ENCODE measurements at regions not wholly inside any gene's neighbourhood (a gene's known extent, or its start where the extent isn't known, plus 50 kb on each side); places are given as distances from the start of the nearest gene placed in this dataset.
"Not testable (repeated sequence)": the region's sequence is repeated elsewhere in the genome, so short reads cannot be mapped to it uniquely, and the experiment has no call there.

- H3K9me3 ChIP-seq (ENCODE audit: control insufficient read depth, insufficient read depth, low read length); H3K9ac ChIP-seq (ENCODE audit: low read depth, low read length); H3K4me3 ChIP-seq (ENCODE audit: low read depth, low read length); H3K27ac ChIP-seq (ENCODE audit: low read depth, low read length); H3K27me3 ChIP-seq (ENCODE audit: control insufficient read depth, insufficient read depth, low read length); H3K36me3 ChIP-seq (ENCODE audit: control insufficient read depth, insufficient read depth, low read length): not testable (repeated sequence)
- H3K4me1 ChIP-seq (ENCODE audit: control insufficient read depth, insufficient read depth, low read length), result peaks cover 18% of the 10 kb centered on the region
Observed at GRCh38 chr2:129807642-129808338, 171.7 kb upstream of the RAB6C start.

- H3K9ac ChIP-seq (ENCODE audit: low read depth, low read length), result no peak overlapping the region
- H3K27ac ChIP-seq (ENCODE audit: low read depth, low read length), result no peak overlapping the region
- peaks cover 14% of the 10 kb centered on the region for H3K4me1 ChIP-seq (ENCODE audit: control insufficient read depth, insufficient read depth, low read length)
- no peaks in the 10 kb centered on the region for H3K36me3 ChIP-seq (ENCODE audit: control insufficient read depth, insufficient read depth, low read length)
- H3K9me3 ChIP-seq (ENCODE audit: control insufficient read depth, insufficient read depth, low read length), result peaks cover 3% of the 10 kb centered on the region; the same call in 1 of the 2 replicates
- no peak overlapping the region for H3K4me3 ChIP-seq (ENCODE audit: low read depth, low read length)
- H3K27me3 ChIP-seq (ENCODE audit: control insufficient read depth, insufficient read depth, low read length), result no peaks in the 10 kb centered on the region
Observed at GRCh38 chr2:129810521-129810920, 168.9 kb upstream of the RAB6C start.

GRCh38 chr2:129812071-129812470 lies 167.4 kb upstream of the RAB6C start:
- H3K36me3 ChIP-seq (ENCODE audit: control insufficient read depth, insufficient read depth, low read length), result no peaks in the 10 kb centered on the region
- H3K4me1 ChIP-seq (ENCODE audit: control insufficient read depth, insufficient read depth, low read length), result peaks cover 2% of the 10 kb centered on the region
- peaks cover 10% of the 10 kb centered on the region for H3K9me3 ChIP-seq (ENCODE audit: control insufficient read depth, insufficient read depth, low read length)
- H3K27me3 ChIP-seq (ENCODE audit: control insufficient read depth, insufficient read depth, low read length), result no peaks in the 10 kb centered on the region
- no peak overlapping the region for H3K27ac ChIP-seq (ENCODE audit: low read depth, low read length)
- H3K9ac ChIP-seq (ENCODE audit: low read depth, low read length), result no peak overlapping the region
- no peak overlapping the region for H3K4me3 ChIP-seq (ENCODE audit: low read depth, low read length)

GRCh38 chr2:129812654-129813053 lies 166.8 kb upstream of the RAB6C start:
- Histone ChIP-seq H3K36me3 (ENCODE audit: control insufficient read depth, insufficient read depth, low read length) (no peaks in the 10 kb centered on the region), H3K27ac (ENCODE audit: low read depth, low read length) (no peak overlapping the region), H3K4me3 (ENCODE audit: low read depth, low read length) (no peak overlapping the region), H3K9me3 (ENCODE audit: control insufficient read depth, insufficient read depth, low read length) (peaks cover 10% of the 10 kb centered on the region), H3K9ac (ENCODE audit: low read depth, low read length) (no peak overlapping the region), H3K4me1 (ENCODE audit: control insufficient read depth, insufficient read depth, low read length) (no peaks in the 10 kb centered on the region), H3K27me3 (ENCODE audit: control insufficient read depth, insufficient read depth, low read length) (no peaks in the 10 kb centered on the region)

- H3K9me3 ChIP-seq (ENCODE audit: control insufficient read depth, insufficient read depth, low read length), result peaks cover 10% of the 10 kb centered on the region
- no peak overlapping the region for H3K4me3 ChIP-seq (ENCODE audit: low read depth, low read length)
- no peak overlapping the region for H3K27ac ChIP-seq (ENCODE audit: low read depth, low read length)
- no peak overlapping the region for H3K9ac ChIP-seq (ENCODE audit: low read depth, low read length)
- H3K27me3 ChIP-seq (ENCODE audit: control insufficient read depth, insufficient read depth, low read length), result no peaks in the 10 kb centered on the region
- no peaks in the 10 kb centered on the region for H3K36me3 ChIP-seq (ENCODE audit: control insufficient read depth, insufficient read depth, low read length)
- no peaks in the 10 kb centered on the region for H3K4me1 ChIP-seq (ENCODE audit: control insufficient read depth, insufficient read depth, low read length)
Observed at GRCh38 chr2:129813404-129813803, 166.1 kb upstream of the RAB6C start.

GRCh38 chr2:129816813-129817574 lies 162.5 kb upstream of the RAB6C start:
- Histone ChIP-seq H3K27ac (ENCODE audit: low read depth, low read length) (no peak overlapping the region), H3K4me1 (ENCODE audit: control insufficient read depth, insufficient read depth, low read length) (no peaks in the 10 kb centered on the region), H3K9me3 (ENCODE audit: control insufficient read depth, insufficient read depth, low read length) (peaks cover 10% of the 10 kb centered on the region), H3K4me3 (ENCODE audit: low read depth, low read length) (no peak overlapping the region), H3K36me3 (ENCODE audit: control insufficient read depth, insufficient read depth, low read length) (no peaks in the 10 kb centered on the region), H3K27me3 (ENCODE audit: control insufficient read depth, insufficient read depth, low read length) (no peaks in the 10 kb centered on the region), H3K9ac (ENCODE audit: low read depth, low read length) (no peak overlapping the region)

- no peak overlapping the region for H3K9ac ChIP-seq (ENCODE audit: low read depth, low read length)
- H3K36me3 ChIP-seq (ENCODE audit: control insufficient read depth, insufficient read depth, low read length), result no peaks in the 10 kb centered on the region
- no peak overlapping the region for H3K4me3 ChIP-seq (ENCODE audit: low read depth, low read length)
- peaks cover 10% of the 10 kb centered on the region for H3K9me3 ChIP-seq (ENCODE audit: control insufficient read depth, insufficient read depth, low read length)
- no peaks in the 10 kb centered on the region for H3K27me3 ChIP-seq (ENCODE audit: control insufficient read depth, insufficient read depth, low read length)
- H3K4me1 ChIP-seq (ENCODE audit: control insufficient read depth, insufficient read depth, low read length), result no peaks in the 10 kb centered on the region
- no peak overlapping the region for H3K27ac ChIP-seq (ENCODE audit: low read depth, low read length)
Observed at GRCh38 chr2:129819855-129820254, 159.6 kb upstream of the RAB6C start.

- H3K36me3 ChIP-seq (ENCODE audit: control insufficient read depth, insufficient read depth, low read length), result no peaks in the 10 kb centered on the region
- H3K9ac ChIP-seq (ENCODE audit: low read depth, low read length), result no peak overlapping the region
- H3K27ac ChIP-seq (ENCODE audit: low read depth, low read length), result no peak overlapping the region
- H3K27me3 ChIP-seq (ENCODE audit: control insufficient read depth, insufficient read depth, low read length), result no peaks in the 10 kb centered on the region
- H3K4me1 ChIP-seq (ENCODE audit: control insufficient read depth, insufficient read depth, low read length), result no peaks in the 10 kb centered on the region
- H3K4me3 ChIP-seq (ENCODE audit: low read depth, low read length), result no peak overlapping the region
- peaks cover 4% of the 10 kb centered on the region for H3K9me3 ChIP-seq (ENCODE audit: control insufficient read depth, insufficient read depth, low read length)
Observed at GRCh38 chr2:129820908-129821307, 158.6 kb upstream of the RAB6C start.

GRCh38 chr2:129821445-129821844 lies 158.0 kb upstream of the RAB6C start:
- Histone ChIP-seq H3K4me3 (ENCODE audit: low read depth, low read length) (no peak overlapping the region), H3K9ac (ENCODE audit: low read depth, low read length) (no peak overlapping the region), H3K4me1 (ENCODE audit: control insufficient read depth, insufficient read depth, low read length) (no peaks in the 10 kb centered on the region), H3K27ac (ENCODE audit: low read depth, low read length) (no peak overlapping the region), H3K27me3 (ENCODE audit: control insufficient read depth, insufficient read depth, low read length) (no peaks in the 10 kb centered on the region), H3K9me3 (ENCODE audit: control insufficient read depth, insufficient read depth, low read length) (no peaks in the 10 kb centered on the region), H3K36me3 (ENCODE audit: control insufficient read depth, insufficient read depth, low read length) (no peaks in the 10 kb centered on the region)

- Histone ChIP-seq H3K27ac (ENCODE audit: low read depth, low read length) (no peak overlapping the region), H3K27me3 (ENCODE audit: control insufficient read depth, insufficient read depth, low read length) (no peaks in the 10 kb centered on the region), H3K9ac (ENCODE audit: low read depth, low read length) (no peak overlapping the region), H3K9me3 (ENCODE audit: control insufficient read depth, insufficient read depth, low read length) (no peaks in the 10 kb centered on the region), H3K4me1 (ENCODE audit: control insufficient read depth, insufficient read depth, low read length) (peaks cover 7% of the 10 kb centered on the region), H3K4me3 (ENCODE audit: low read depth, low read length) (no peak overlapping the region), H3K36me3 (ENCODE audit: control insufficient read depth, insufficient read depth, low read length) (no peaks in the 10 kb centered on the region)
Observed at GRCh38 chr2:129823044-129823443, 156.4 kb upstream of the RAB6C start.

- no peaks in the 10 kb centered on the region for H3K36me3 ChIP-seq (ENCODE audit: control insufficient read depth, insufficient read depth, low read length)
- no peak overlapping the region for H3K9ac ChIP-seq (ENCODE audit: low read depth, low read length)
- H3K4me3 ChIP-seq (ENCODE audit: low read depth, low read length), result no peak overlapping the region
- H3K4me1 ChIP-seq (ENCODE audit: control insufficient read depth, insufficient read depth, low read length), result peaks cover 8% of the 10 kb centered on the region
- H3K27ac ChIP-seq (ENCODE audit: low read depth, low read length), result no peak overlapping the region
- no peaks in the 10 kb centered on the region for H3K27me3 ChIP-seq (ENCODE audit: control insufficient read depth, insufficient read depth, low read length)
- H3K9me3 ChIP-seq (ENCODE audit: control insufficient read depth, insufficient read depth, low read length), result peaks cover 4% of the 10 kb centered on the region
Observed at GRCh38 chr2:129827311-129828090, 152.0 kb upstream of the RAB6C start.
